GM12874 (cell line): ENCODE measurements at regions not wholly inside any gene's neighbourhood (a gene's known extent, or its start where the extent isn't known, plus 50 kb on each side); places are given as distances from the start of the nearest gene placed in this dataset.
A peak's percentile ranks its signal among the peaks of the same experiment; 100 is the strongest.

Source experiments
- CTCF ChIP-seq: IDR thresholded peaks from 2 replicates; pipeline ENCODE4 v1.5.1; 2011; ENCODE audit warnings: low read depth, mild to moderate bottlenecking, control low read depth, low read length, moderate library complexity; ENCODE audit not compliant: insufficient read depth

- no peak for TF ChIP-seq CTCF
Measured at GRCh38 chr5:12071455-12071854, 167.2 kb upstream of the CTNND2 start.

GRCh38 chr5:12023614-12024241 is 119.5 kb upstream of the CTNND2 start:
- peak; percentile 31; the same call in 1 of the 2 replicates for TF ChIP-seq CTCF

GRCh38 chr5:12022444-12022843 is 118.2 kb upstream of the CTNND2 start:
- no peak for TF ChIP-seq CTCF

DNA sequence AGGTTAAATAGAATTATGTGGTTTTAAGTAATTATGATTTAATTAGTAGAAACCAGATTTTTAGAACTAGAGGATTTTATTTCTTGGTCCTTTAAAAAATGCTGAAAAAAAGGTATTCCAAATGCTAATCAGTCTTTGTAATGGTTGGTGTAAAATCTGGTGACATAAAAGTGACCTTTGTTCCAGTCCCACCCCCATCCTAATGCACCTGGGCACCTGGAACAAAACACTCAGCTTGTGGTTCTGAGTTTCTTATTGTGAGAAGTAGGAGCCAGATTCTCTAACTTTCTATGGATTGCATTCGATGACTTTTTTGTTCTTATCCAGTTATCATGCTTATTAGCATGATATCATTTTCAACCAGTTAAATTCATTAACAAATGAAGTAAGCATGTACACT is 115.1 kb upstream of the CTNND2 start:
- no peak for TF ChIP-seq CTCF

GRCh38 chr5:12017007-12017406 is 112.8 kb upstream of the CTNND2 start:
- no peak for TF ChIP-seq CTCF

- TF ChIP-seq CTCF: no peak
Measured at GRCh38 chr5:12016159-12016746, 112.0 kb upstream of the CTNND2 start.

DNA sequence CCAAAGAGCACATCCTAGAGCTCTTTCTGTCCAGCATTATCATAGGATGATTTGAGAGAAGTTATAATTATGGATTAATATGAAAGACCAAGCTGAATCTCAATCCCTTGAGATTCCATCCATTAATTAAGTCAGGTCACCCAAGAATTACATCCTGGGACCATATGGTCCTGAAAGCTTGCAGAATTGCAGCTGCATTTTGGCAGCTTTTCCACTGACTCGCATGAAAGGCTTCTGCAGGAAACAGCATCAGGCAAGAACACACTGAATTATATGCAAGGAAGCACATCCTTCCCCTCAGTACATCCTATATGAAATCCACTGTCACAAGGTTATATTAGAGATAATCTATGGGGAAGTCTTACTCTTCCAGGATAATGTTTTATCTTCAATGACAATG is 109.1 kb upstream of the CTNND2 start:
- TF ChIP-seq CTCF: no peak
